Spleen (tissue), 11 donors: ENCODE measurements at regions not wholly inside any gene's neighbourhood (a gene's known extent, or its start where the extent isn't known, plus 50 kb on each side); places are given as distances from the start of the nearest gene placed in this dataset.

ENCODE experiments used
- DNase-seq: peaks from one replicate; pipeline ENCODE4 v3.0.0-alpha.2; 2020
- H3K27ac ChIP-seq, 8 donors: fragments of 200-600 bp; sonication (generic) in 7 of 8; 1 replicate in 4 of 8; 2 replicates in 4 of 8; pipeline versions ENCODE4 v1.5.0 to v1.8.0; 2016 to 2021; ENCODE audit warnings: inconsistent platforms in 4 of 8, mild to moderate bottlenecking in 4 of 8, moderate library complexity in 1 of 8
- H3K27me3 ChIP-seq, 7 donors: fragments of 200-600 bp; sonication (generic) in 6 of 7; replicated peaks in 1 of 7; 1 replicate in 4 of 7; 2 replicates in 3 of 7; pipeline versions ENCODE4 v1.5.0 to v1.8.0; 2016 to 2021; ENCODE audit warnings: inconsistent platforms in 3 of 7, mild to moderate bottlenecking in 1 of 7
- H3K36me3 ChIP-seq, 6 donors: fragments of 200-600 bp; sonication (generic) in 5 of 6; 1 replicate in 4 of 6; 2 replicates in 2 of 6; pipeline versions ENCODE4 v1.5.0 to v1.8.0; 2016 to 2021; ENCODE audit warnings: inconsistent platforms in 2 of 6
- H3K4me1 ChIP-seq, 6 donors: fragments of 200-600 bp; sonication (generic) in 5 of 6; 1 replicate in 3 of 6; 2 replicates in 3 of 6; pipeline versions ENCODE4 v1.5.0 to v1.8.0; 2016 to 2021; ENCODE audit warnings: inconsistent platforms in 3 of 6
- H3K4me3 ChIP-seq, 8 donors: fragments of 200-600 bp; sonication (generic) in 7 of 8; 1 replicate in 4 of 8; 2 replicates in 4 of 8; pipeline versions ENCODE4 v1.5.0 to v1.8.0; 2016 to 2021; ENCODE audit warnings: inconsistent platforms in 4 of 8, mild to moderate bottlenecking in 4 of 8, moderate library complexity in 2 of 8
- H3K9me3 ChIP-seq, 8 donors: fragments of 200-600 bp; sonication (generic) in 7 of 8; 1 replicate in 4 of 8; 2 replicates in 4 of 8; pipeline versions ENCODE4 v1.5.0 to v1.8.0; 2016 to 2021; ENCODE audit warnings: inconsistent platforms in 4 of 8
- CTCF ChIP-seq, 11 experiments: fragments of 200-600 bp in 7 of 11; fragments of 450-650 bp in 4 of 11; sonication (generic) in 4 of 11; IDR thresholded peaks in 8 of 11; conservative IDR thresholded peaks in 3 of 11; 1 replicate in 7 of 11; 2 replicates in 4 of 11; pipeline versions ENCODE4 v1.4.0 to v1.8.0; 2016 to 2021; ENCODE audit warnings: antibody characterized with exemption in 11 of 11, inconsistent platforms in 4 of 11, mild to moderate bottlenecking in 1 of 11
- POLR2A ChIP-seq, 3 donors: fragments of 450-650 bp; IDR thresholded peaks; one replicate each; pipeline ENCODE4 v1.5.1; 2017; ENCODE audit warnings: antibody characterized with exemption in 3 of 3, mild to moderate bottlenecking in 1 of 3
- POLR2AphosphoS5 ChIP-seq, 3 donors: sonication (generic); formaldehyde crosslinking; IDR thresholded peaks; one replicate each; pipeline ENCODE4 v1.5.1; 2017; ENCODE audit warnings: antibody characterized with exemption in 3 of 3
- WGBS, 5 donors: extraction: QIAGEN DNeasy Blood & Tissue Kit in 3 of 5; methylation state at CpG; one replicate each; pipeline versions ENCODE4 v1.1.5 to v1.1.7; 2013 to 2018; 5-methylcytosine and 5-hydroxymethylcytosine counted together
- intact Hi-C: fragments of 100-400 bp; cut with DNase I; formaldehyde crosslinking; loops from one replicate; pipeline ENCODE4 v1.15.0; 2023; ENCODE audit warnings: low total_unique reads
- donor health status: healthy with polysubstance abuse.
- donor health status: DM: no; HTN: no; CAD: no; lungs with moderate emphysema.
- donor health status: DM: no; HTN: no; CAD: no.
- donor health status: Bipolar disorder and iron deficiency.
- donor health status: healthy.
- donor health status: DM: no; HTN: no; CAD: no.
- donor health status: DM: yes; HTN: yes; CAD: no.

- H3K27ac ChIP-seq, result no peak overlapping the region
- no peaks in the 10 kb centered on the region for H3K36me3 ChIP-seq
- H3K4me3 ChIP-seq, result no peak overlapping the region
- peaks cover 0 to 22% (median 0%) of the 10 kb centered on the region in 7 donors for H3K27me3 ChIP-seq
- no peaks in the 10 kb centered on the region for H3K9me3 ChIP-seq
- no peak for DNase-seq
- intact Hi-C loops, result no loop called here
- TF ChIP-seq CTCF (IDR thresholded peaks at IDR 0.05 in 8 of 11, conservative IDR thresholded peaks at IDR 0.05 in 3 of 11) (no peak), POLR2AphosphoS5 (IDR thresholded peaks at IDR 0.05) (no peak), POLR2A (IDR thresholded peaks at IDR 0.05) (no peak)
- H3K4me1 ChIP-seq, result no peaks in the 10 kb centered on the region
- 62 to 80% (median 75%) methylated on average over 3 of the region's 3 CpGs for WGBS, 5 donors
Measured at GRCh38 chr11:116471608-116472256, 301.1 kb downstream of the BUD13 start.

- no peak for TF ChIP-seq CTCF (IDR thresholded peaks at IDR 0.05 in 8 of 11, conservative IDR thresholded peaks at IDR 0.05 in 3 of 11)
- TF ChIP-seq POLR2A (IDR thresholded peaks at IDR 0.05), result no peak
- no peak for TF ChIP-seq POLR2AphosphoS5 (IDR thresholded peaks at IDR 0.05)
- WGBS, 5 donors, result 68 to 83% (median 73%) methylated on average over 2 of the region's 2 CpGs
- Histone ChIP-seq H3K36me3 (no peaks in the 10 kb centered on the region), H3K9me3 (no peaks in the 10 kb centered on the region), H3K27me3 (peaks cover 0 to 16% (median 0%) of the 10 kb centered on the region in 7 donors), H3K4me3 (no peak overlapping the region), H3K4me1 (no peaks in the 10 kb centered on the region), H3K27ac (no peak overlapping the region)
- DNase-seq, result no peak
- intact Hi-C loops, result no loop called here
Measured at GRCh38 chr11:116468699-116469098, 304.1 kb downstream of the BUD13 start.

- 73 to 80% (median 77%) methylated on average over 6 of the region's 6 CpGs for WGBS, 5 donors
- DNase-seq, result no peak
- intact Hi-C loops, result no loop called here
- Histone ChIP-seq H3K36me3 (no peaks in the 10 kb centered on the region), H3K27ac (no peak overlapping the region), H3K27me3 (peaks cover 0 to 8% (median 0%) of the 10 kb centered on the region in 7 donors), H3K9me3 (no peaks in the 10 kb centered on the region), H3K4me1 (no peaks in the 10 kb centered on the region), H3K4me3 (no peak overlapping the region)
- TF ChIP-seq POLR2A (IDR thresholded peaks at IDR 0.05), result no peak
- TF ChIP-seq POLR2AphosphoS5 (IDR thresholded peaks at IDR 0.05), result no peak
- no peak for TF ChIP-seq CTCF (IDR thresholded peaks at IDR 0.05 in 8 of 11, conservative IDR thresholded peaks at IDR 0.05 in 3 of 11)
Measured at GRCh38 chr11:116467823-116468222, 305.0 kb downstream of the BUD13 start.

GRCh38 chr11:116466801-116467200, 306.0 kb downstream of the BUD13 start:
- DNase-seq, result no peak
- Histone ChIP-seq H3K27ac (no peak overlapping the region), H3K9me3 (no peaks in the 10 kb centered on the region), H3K4me1 (no peaks in the 10 kb centered on the region), H3K4me3 (no peak overlapping the region), H3K36me3 (no peaks in the 10 kb centered on the region), H3K27me3 (peaks cover 0 to 15% (median 0%) of the 10 kb centered on the region in 7 donors)
- 52 to 60% (median 54%) methylated on average over 6 of the region's 6 CpGs for WGBS, 5 donors
- intact Hi-C loops, result no loop called here
- TF ChIP-seq POLR2AphosphoS5 (IDR thresholded peaks at IDR 0.05) (no peak), POLR2A (IDR thresholded peaks at IDR 0.05) (no peak), CTCF (IDR thresholded peaks at IDR 0.05 in 8 of 11, conservative IDR thresholded peaks at IDR 0.05 in 3 of 11) (no peak)
